Psoas muscle (tissue), 7 donors: ENCODE measurements at regions not wholly inside any gene's neighbourhood (a gene's known extent, or its start where the extent isn't known, plus 50 kb on each side); places are given as distances from the start of the nearest gene placed in this dataset.

ENCODE experiments used
- ATAC-seq, 4 donors: fragments of 200-7000 bp; cut with Tn5 transposase; one replicate each; pipeline ENCODE4 v1.9.1; 2020; ENCODE audit warnings: moderate library complexity in 3 of 4, mild to moderate bottlenecking in 2 of 4
- DNase-seq, 2 donors: peaks; one replicate each; pipeline ENCODE4 v3.0.0-alpha.2; 2020
- H3K27ac ChIP-seq: fragments of 200-600 bp; one replicate; pipeline ENCODE4 v1.8.0; 2022
- H3K27me3 ChIP-seq, 3 donors: fragments of 200-600 bp in 1 of 3; one replicate each; pipeline versions ENCODE4 v1.6.1 to v1.8.0; 2013 to 2022; ENCODE audit warnings: low read length in 2 of 3, mild to moderate bottlenecking in 2 of 3, moderate library complexity in 1 of 3; ENCODE audit not compliant: insufficient read depth in 3 of 3
- H3K36me3 ChIP-seq, 2 donors: fragments of 200-600 bp in 1 of 2; one replicate each; pipeline versions ENCODE4 v1.6.1 to v1.8.0; 2013 to 2022; ENCODE audit warnings: low read depth in 1 of 2, mild to moderate bottlenecking in 1 of 2, moderate library complexity in 1 of 2; ENCODE audit not compliant: insufficient read depth in 1 of 2
- H3K4me1 ChIP-seq: fragments of 200-600 bp; one replicate; pipeline ENCODE4 v1.8.0; 2022
- H3K4me3 ChIP-seq: fragments of 200-600 bp; one replicate; pipeline ENCODE4 v1.8.0; 2022; ENCODE audit warnings: mild to moderate bottlenecking
- H3K9me3 ChIP-seq: fragments of 200-600 bp; one replicate; pipeline ENCODE4 v1.8.0; 2022
- whole genome bisulfite sequencing, 3 donors: extraction: QIAGEN DNeasy Blood & Tissue Kit; methylation state at CpG; one replicate each; pipeline versions ENCODE4 v1.1.6 to v1.1.7; 2013; 5-methylcytosine and 5-hydroxymethylcytosine counted together
- intact Hi-C, 2 donors: fragments of 100-400 bp; cut with DNase I; formaldehyde crosslinking; loops; one replicate each; pipeline versions ENCODE4 v1.11.0 to v1.14.2; 2022
- TF ChIP-seq, protein P1 (sequence below): fragments of 200-600 bp; IDR thresholded peaks from one replicate; pipeline ENCODE4 v1.8.0; 2022; ENCODE audit warnings: antibody characterized with exemption
- donor health status: healthy with polysubstance abuse.
- donor health status: DM: no; HTN: no; CAD: no; lungs with moderate emphysema.
- donor health status: Bipolar disorder and iron deficiency.
- donor health status: healthy.
- donor health status: DM: yes; HTN: yes; CAD: no.
- donor health status: DM: no; HTN: no; CAD: no.
- donor health status: DM: yes; HTN: yes; CAD: no.

DNA sequence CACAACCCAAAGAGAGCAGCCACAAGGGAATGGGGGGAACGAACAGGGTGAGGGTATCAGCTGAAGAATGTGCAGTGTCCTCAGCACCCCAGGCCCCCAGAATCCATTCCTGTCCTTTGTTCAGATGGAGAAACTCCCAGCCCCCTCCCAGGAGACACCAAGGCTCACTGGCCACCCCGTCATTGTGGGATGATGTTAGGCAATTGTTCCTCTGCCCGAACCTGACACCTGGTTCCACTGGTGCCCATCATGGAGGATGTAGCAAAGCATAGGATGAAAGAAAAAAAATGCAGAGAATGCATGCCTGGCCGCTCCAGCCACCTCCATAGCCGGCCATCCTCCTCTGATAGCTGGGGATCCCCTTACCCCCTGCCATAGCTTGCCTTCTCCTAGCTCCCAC, 197.3 kb upstream of the TWIST2 start:
- no peak for ATAC-seq
- no peak overlapping the region for H3K27ac ChIP-seq
- no peaks in the 10 kb centered on the region for H3K36me3 ChIP-seq
- no peaks in the 10 kb centered on the region for H3K4me1 ChIP-seq
- no peaks in the 10 kb centered on the region for H3K27me3 ChIP-seq
- no peaks in the 10 kb centered on the region for H3K9me3 ChIP-seq
- DNase-seq: no peak
- H3K4me3 ChIP-seq: no peak overlapping the region
- TF ChIP-seq, protein P1, sequence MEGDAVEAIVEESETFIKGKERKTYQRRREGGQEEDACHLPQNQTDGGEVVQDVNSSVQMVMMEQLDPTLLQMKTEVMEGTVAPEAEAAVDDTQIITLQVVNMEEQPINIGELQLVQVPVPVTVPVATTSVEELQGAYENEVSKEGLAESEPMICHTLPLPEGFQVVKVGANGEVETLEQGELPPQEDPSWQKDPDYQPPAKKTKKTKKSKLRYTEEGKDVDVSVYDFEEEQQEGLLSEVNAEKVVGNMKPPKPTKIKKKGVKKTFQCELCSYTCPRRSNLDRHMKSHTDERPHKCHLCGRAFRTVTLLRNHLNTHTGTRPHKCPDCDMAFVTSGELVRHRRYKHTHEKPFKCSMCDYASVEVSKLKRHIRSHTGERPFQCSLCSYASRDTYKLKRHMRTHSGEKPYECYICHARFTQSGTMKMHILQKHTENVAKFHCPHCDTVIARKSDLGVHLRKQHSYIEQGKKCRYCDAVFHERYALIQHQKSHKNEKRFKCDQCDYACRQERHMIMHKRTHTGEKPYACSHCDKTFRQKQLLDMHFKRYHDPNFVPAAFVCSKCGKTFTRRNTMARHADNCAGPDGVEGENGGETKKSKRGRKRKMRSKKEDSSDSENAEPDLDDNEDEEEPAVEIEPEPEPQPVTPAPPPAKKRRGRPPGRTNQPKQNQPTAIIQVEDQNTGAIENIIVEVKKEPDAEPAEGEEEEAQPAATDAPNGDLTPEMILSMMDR: no peak
- 87 to 90% (median 88%) methylated on average over 5 of the region's 5 CpGs for WGBS, 3 donors
- intact Hi-C loops: no loop called here

DNA sequence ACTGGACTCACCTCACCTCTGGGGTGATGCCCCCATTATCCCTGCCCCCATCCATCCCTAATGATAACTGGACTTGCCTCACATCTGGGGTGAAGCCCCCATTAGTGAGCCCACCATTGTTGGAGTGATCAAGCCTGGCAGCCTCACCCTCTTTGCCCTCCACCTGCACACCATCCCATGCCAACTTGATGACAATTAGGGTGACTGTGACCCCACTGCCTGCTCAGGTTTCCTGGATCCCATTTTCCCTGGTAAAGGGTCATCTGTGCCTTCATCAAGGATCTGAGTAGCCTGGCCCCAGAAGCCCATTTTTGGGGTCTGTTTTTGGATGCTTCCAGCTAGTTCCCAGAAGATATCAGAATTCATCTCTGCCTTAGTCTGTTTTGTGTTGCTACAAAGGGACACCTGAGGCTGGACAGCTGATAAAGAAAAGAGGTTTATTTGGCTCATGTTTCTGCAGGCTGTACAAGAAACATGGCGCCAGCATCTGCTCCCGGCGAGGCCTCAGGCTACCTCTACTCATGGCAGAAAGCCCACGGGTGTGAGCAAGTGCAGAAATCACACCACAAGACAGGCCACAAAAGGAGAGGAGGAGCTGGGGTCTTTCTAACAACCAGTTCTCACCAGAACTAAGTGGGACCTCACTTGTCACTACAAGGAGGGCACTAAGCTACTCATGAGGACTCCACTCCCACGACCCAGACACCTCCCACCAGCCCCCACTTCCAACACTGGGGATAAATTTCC, 196.4 kb upstream of the TWIST2 start:
- intact Hi-C loops: no loop called here
- no peak overlapping the region for H3K4me3 ChIP-seq
- H3K4me1 ChIP-seq: peaks cover 4% of the 10 kb centered on the region
- no peaks in the 10 kb centered on the region for H3K27me3 ChIP-seq
- H3K9me3 ChIP-seq: no peaks in the 10 kb centered on the region
- ATAC-seq (no peak), DNase-seq (no peak)
- H3K36me3 ChIP-seq: no peaks in the 10 kb centered on the region
- TF ChIP-seq, protein P1: no peak
- no peak overlapping the region for H3K27ac ChIP-seq
- WGBS, 3 donors: 73 to 85% (median 83%) methylated on average over 5 of the region's 5 CpGs

DNA sequence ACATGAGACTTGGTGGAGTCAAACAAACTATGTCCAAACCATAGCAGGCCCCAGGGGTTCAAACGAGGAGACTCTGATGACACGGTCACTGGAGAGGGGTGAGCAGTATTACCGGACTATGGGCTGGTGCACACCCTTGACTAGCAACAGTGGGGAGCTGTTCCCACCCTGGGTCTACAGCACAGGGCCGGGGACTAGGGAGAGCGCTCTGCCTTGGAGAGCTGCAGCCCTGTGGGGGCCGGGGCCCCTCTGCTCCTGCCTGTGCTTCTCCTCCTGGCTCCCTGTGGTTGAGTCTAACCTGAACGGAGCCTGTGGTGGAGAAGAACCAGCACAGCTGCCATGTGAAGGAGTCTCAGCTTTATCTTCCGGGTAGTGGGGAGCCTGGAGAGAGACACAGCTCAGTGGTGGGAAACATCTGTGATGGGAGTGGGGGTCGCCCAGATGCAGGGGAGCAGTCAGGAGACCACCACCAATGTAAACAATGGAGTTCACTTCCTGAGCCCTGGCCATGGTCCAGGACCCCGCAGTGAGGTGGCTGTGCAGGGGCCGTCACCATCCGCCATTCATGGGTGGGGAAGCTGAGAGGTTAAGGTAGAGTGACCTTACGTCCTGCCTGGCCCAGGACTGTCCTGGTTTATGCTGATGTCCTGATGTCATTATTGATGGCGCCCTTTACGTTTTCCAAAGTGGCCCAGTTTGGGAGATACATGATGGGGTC, 195.7 kb upstream of the TWIST2 start:
- Histone ChIP-seq H3K4me3 (no peak overlapping the region), H3K36me3 (no peaks in the 10 kb centered on the region), H3K9me3 (no peaks in the 10 kb centered on the region), H3K27me3 (no peaks in the 10 kb centered on the region), H3K27ac (no peak overlapping the region), H3K4me1 (peaks cover 10% of the 10 kb centered on the region)
- TF ChIP-seq, protein P1: no peak
- ATAC-seq (no peak), DNase-seq (no peak)
- intact Hi-C loops: no loop called here
- 89 to 92% (median 92%) methylated on average over 15 of the region's 15 CpGs for WGBS, 3 donors

DNA sequence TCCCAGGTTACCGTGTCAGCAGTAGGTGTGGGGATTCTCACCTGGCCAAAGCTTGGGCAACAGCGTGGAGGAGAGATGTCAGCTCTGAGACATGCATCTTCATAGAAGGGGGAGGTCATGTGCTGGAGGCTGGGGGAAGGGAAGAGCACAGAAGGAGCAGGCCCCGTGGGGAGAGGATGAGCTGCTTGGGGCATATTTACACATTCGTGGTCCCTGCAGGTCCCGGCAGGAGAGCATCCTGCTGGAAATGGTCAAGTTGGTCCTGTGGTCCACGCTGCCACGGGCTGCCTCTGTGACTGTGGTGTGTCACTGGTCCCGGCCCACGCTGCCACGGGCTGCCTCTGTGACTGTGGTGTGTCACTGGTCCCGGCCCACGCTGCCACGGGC, 195.1 kb upstream of the TWIST2 start:
- ATAC-seq (no peak), DNase-seq (no peak)
- Histone ChIP-seq H3K4me3 (no peak overlapping the region), H3K27ac (no peak overlapping the region), H3K36me3 (no peaks in the 10 kb centered on the region), H3K4me1 (peaks cover 15% of the 10 kb centered on the region), H3K27me3 (no peaks in the 10 kb centered on the region), H3K9me3 (no peaks in the 10 kb centered on the region)
- 90 to 96% (median 90%) methylated on average over 7 to 10 of the region's 13 CpGs for WGBS, 3 donors
- TF ChIP-seq, protein P1: no peak
- intact Hi-C loops: no loop called here
